ENCODE measurements at regions not wholly inside any gene's neighbourhood (a gene's known extent, or its start where the extent isn't known, plus 50 kb on each side); places are given as distances from the start of the nearest gene placed in this dataset.
"Not testable (repeated sequence)": the region's sequence is repeated elsewhere in the genome, so short reads cannot be mapped to it uniquely, and the experiment has no call there.

DNA sequence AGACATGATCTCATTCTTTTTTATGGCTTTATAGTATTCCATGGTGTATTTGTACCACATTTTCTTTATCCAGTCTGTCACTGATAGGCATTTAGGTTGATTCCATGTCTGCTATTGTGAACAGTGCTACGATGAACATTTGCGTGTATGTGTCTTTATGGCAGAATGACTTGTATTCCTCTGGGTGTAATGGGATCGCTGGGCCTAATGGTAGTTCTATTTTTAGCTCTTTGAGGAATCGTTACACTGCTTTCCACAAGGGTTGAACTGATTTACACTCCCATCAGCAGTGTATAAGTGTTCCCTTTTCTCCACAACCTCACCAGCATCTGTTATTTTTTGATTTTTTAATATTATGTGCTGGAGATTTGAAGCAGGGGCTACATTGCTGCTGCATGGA, 102.8 kb upstream of the PMEPA1 start:
- TF ChIP-seq POLR2AphosphoS5 (IDR thresholded peaks at IDR 0.05) = not testable (repeated sequence)
- TF ChIP-seq, protein P1, sequence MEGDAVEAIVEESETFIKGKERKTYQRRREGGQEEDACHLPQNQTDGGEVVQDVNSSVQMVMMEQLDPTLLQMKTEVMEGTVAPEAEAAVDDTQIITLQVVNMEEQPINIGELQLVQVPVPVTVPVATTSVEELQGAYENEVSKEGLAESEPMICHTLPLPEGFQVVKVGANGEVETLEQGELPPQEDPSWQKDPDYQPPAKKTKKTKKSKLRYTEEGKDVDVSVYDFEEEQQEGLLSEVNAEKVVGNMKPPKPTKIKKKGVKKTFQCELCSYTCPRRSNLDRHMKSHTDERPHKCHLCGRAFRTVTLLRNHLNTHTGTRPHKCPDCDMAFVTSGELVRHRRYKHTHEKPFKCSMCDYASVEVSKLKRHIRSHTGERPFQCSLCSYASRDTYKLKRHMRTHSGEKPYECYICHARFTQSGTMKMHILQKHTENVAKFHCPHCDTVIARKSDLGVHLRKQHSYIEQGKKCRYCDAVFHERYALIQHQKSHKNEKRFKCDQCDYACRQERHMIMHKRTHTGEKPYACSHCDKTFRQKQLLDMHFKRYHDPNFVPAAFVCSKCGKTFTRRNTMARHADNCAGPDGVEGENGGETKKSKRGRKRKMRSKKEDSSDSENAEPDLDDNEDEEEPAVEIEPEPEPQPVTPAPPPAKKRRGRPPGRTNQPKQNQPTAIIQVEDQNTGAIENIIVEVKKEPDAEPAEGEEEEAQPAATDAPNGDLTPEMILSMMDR (IDR thresholded peaks at IDR 0.05) = not testable (repeated sequence)
